H1 (cell line): ENCODE measurements at regions not wholly inside any gene's neighbourhood (a gene's known extent, or its start where the extent isn't known, plus 50 kb on each side); places are given as distances from the start of the nearest gene placed in this dataset.

Source experiments
- CTCF ChIA-PET: fragments of 300-600 bp; sonication (Branson Sonifier 250); formaldehyde crosslinking; loops from one replicate; lab custom pipeline; 2021; ENCODE audit not compliant: partially characterized antibody; lab: Charles Lee
- POLR2A ChIA-PET: fragments of 300-600 bp; sonication (Branson Sonifier 250); formaldehyde crosslinking; loops from one replicate; lab custom pipeline; 2021; ENCODE audit warnings: inconsistent platforms; ENCODE audit not compliant: partially characterized antibody; lab: Charles Lee
- DNase-seq, 2 experiments: peaks; one replicate each; pipeline versions ENCODE4 v3.0.0 to v3.0.0-alpha.2; 2010 to 2022; ENCODE audit warnings: low spot score in 2 of 2, low read depth in 1 of 2, mixed read lengths in 1 of 2
- FAIRE-seq: peaks from 2 replicates; lab custom pipeline; 2011; peaks lifted over from hg19 to GRCh38; lab: Jason Lieb, UNC
- H2AFZ ChIP-seq: 2 replicates; pipeline ENCODE4 v1.8.1; 2012; ENCODE audit warnings: low read length, inconsistent platforms
- H2AK5ac ChIP-seq: 2 replicates; pipeline ENCODE4 v1.6.1; 2013; ENCODE audit warnings: low read depth, low read length
- H2BK120ac ChIP-seq: replicated peaks from 2 replicates; pipeline ENCODE3; 2013; ENCODE audit warnings: low read depth, low read length, inconsistent platforms
- H2BK12ac ChIP-seq: 2 replicates; pipeline ENCODE4 v1.6.1; 2013; ENCODE audit warnings: low read depth, low read length
- H2BK15ac ChIP-seq: 2 replicates; pipeline ENCODE4 v1.6.1; 2013; ENCODE audit warnings: low read length
- H2BK20ac ChIP-seq: 2 replicates; pipeline ENCODE4 v1.6.1; 2013; ENCODE audit warnings: low read length
- H2BK5ac ChIP-seq: 2 replicates; pipeline ENCODE4 v1.6.1; 2013; ENCODE audit warnings: low read depth, low read length
- H3K14ac ChIP-seq: 2 replicates; pipeline ENCODE4 v1.6.1; 2013; ENCODE audit warnings: inconsistent platforms; ENCODE audit not compliant: insufficient read length
- H3K18ac ChIP-seq: 2 replicates; pipeline ENCODE4 v1.6.1; 2013; ENCODE audit warnings: low read length; ENCODE audit errors: extremely low read depth
- H3K23ac ChIP-seq: 2 replicates; pipeline ENCODE4 v1.6.1; 2013; ENCODE audit warnings: inconsistent platforms; ENCODE audit not compliant: insufficient read length
- H3K23me2 ChIP-seq: 2 replicates; pipeline ENCODE4 v1.6.1; 2013; ENCODE audit warnings: low read depth, low read length
- H3K27ac ChIP-seq: 2 replicates; pipeline ENCODE4 v1.6.1; 2011; ENCODE audit warnings: low read depth, low read length, inconsistent platforms
- H3K27me3 ChIP-seq, 4 experiments: replicated peaks in 1 of 4; 1 replicate in 1 of 4; 2 replicates in 3 of 4; pipeline versions ENCODE4 v1.6.1 to v1.8.1; 2011 to 2013; ENCODE audit warnings: low read length in 3 of 4, mild to moderate bottlenecking in 3 of 4, inconsistent platforms in 2 of 4, mixed read lengths in 2 of 4, moderate library complexity in 1 of 4; ENCODE audit not compliant: control insufficient read depth in 3 of 4, insufficient read depth in 3 of 4; ENCODE audit errors: extremely low read depth in 1 of 4
- H3K36me3 ChIP-seq, 4 experiments: 2 replicates each; pipeline versions ENCODE4 v1.6.1 to v1.8.1; 2011 to 2013; ENCODE audit warnings: mild to moderate bottlenecking in 4 of 4, low read length in 3 of 4, moderate library complexity in 2 of 4, control low read depth in 1 of 4, inconsistent platforms in 1 of 4; ENCODE audit not compliant: insufficient read depth in 4 of 4, control insufficient read depth in 2 of 4
- H3K4ac ChIP-seq: replicated peaks from 2 replicates; pipeline ENCODE3; 2013; ENCODE audit warnings: low read length, low read depth, mixed read lengths, inconsistent platforms; ENCODE audit not compliant: insufficient read length
- H3K4me1 ChIP-seq, 4 experiments: replicated peaks in 1 of 4; 1 replicate in 1 of 4; 2 replicates in 3 of 4; pipeline versions ENCODE4 v1.6.1 to v1.8.1; 2011 to 2013; ENCODE audit warnings: low read length in 3 of 4, inconsistent platforms in 2 of 4, mixed read lengths in 1 of 4; ENCODE audit not compliant: insufficient read depth in 4 of 4, control insufficient read depth in 3 of 4
- H3K4me2 ChIP-seq, 2 experiments: 2 replicates each; pipeline versions ENCODE4 v1.6.1 to v1.8.1; 2011 to 2013; ENCODE audit warnings: low read depth in 2 of 2, low read length in 2 of 2, control low read depth in 1 of 2, inconsistent platforms in 1 of 2, mild to moderate bottlenecking in 1 of 2; ENCODE audit not compliant: insufficient read depth in 1 of 2
- H3K4me3 ChIP-seq, 4 experiments: fragments of 200-600, 300-600 bp in 1 of 4; sonication (generic), shearing (Covaris generic), sonication (Bioruptor Twin) in 1 of 4; 2 replicates each; pipeline versions ENCODE4 v1.5.1 to v1.8.1; 2011 to 2016; ENCODE audit warnings: low read length in 4 of 4, low read depth in 3 of 4, control low read depth in 2 of 4, inconsistent platforms in 2 of 4, mild to moderate bottlenecking in 2 of 4, mixed read lengths in 1 of 4, moderate library complexity in 1 of 4; ENCODE audit not compliant: insufficient read depth in 2 of 4; ENCODE audit errors: extremely low read depth in 1 of 4
- H3K56ac ChIP-seq: replicated peaks from 2 replicates; pipeline ENCODE3; 2013; ENCODE audit warnings: low read depth, mild to moderate bottlenecking, mixed read lengths, low read length, inconsistent platforms; ENCODE audit not compliant: insufficient read length
- H3K79me1 ChIP-seq: 2 replicates; pipeline ENCODE4 v1.6.1; 2013; ENCODE audit warnings: low read depth, low read length, control low read depth
- H3K79me2 ChIP-seq, 2 experiments: 2 replicates each; pipeline versions ENCODE4 v1.6.1 to v1.8.1; 2012 to 2013; ENCODE audit warnings: low read length in 2 of 2, mild to moderate bottlenecking in 2 of 2, inconsistent platforms in 1 of 2; ENCODE audit not compliant: insufficient read depth in 2 of 2, control insufficient read depth in 1 of 2
- H3K9ac ChIP-seq, 4 experiments: replicated peaks in 1 of 4; 1 replicate in 1 of 4; 2 replicates in 3 of 4; pipeline versions ENCODE4 v1.6.1 to v1.8.1; 2011 to 2013; ENCODE audit warnings: low read depth in 3 of 4, low read length in 3 of 4, control low read depth in 2 of 4, mild to moderate bottlenecking in 2 of 4, moderate library complexity in 2 of 4, inconsistent platforms in 1 of 4; ENCODE audit errors: extremely low read depth in 1 of 4
- H3K9me3 ChIP-seq, 2 experiments: 2 replicates each; pipeline versions ENCODE4 v1.6.1 to v1.8.1; 2012 to 2013; ENCODE audit warnings: mild to moderate bottlenecking in 2 of 2, moderate library complexity in 2 of 2, control low read depth in 1 of 2, inconsistent platforms in 1 of 2, low read depth in 1 of 2, low read length in 1 of 2, mixed read lengths in 1 of 2; ENCODE audit not compliant: insufficient read depth in 2 of 2
- H4K20me1 ChIP-seq, 2 experiments: replicated peaks in 1 of 2; 2 replicates each; pipeline versions ENCODE3 to v1.8.1; 2011 to 2013; ENCODE audit warnings: inconsistent platforms in 2 of 2, low read length in 2 of 2, mild to moderate bottlenecking in 1 of 2; ENCODE audit not compliant: insufficient read depth in 2 of 2, control insufficient read depth in 1 of 2
- H4K5ac ChIP-seq: 2 replicates; pipeline ENCODE4 v1.6.1; 2013; ENCODE audit warnings: low read length, low read depth, mixed read lengths, inconsistent platforms; ENCODE audit not compliant: insufficient read length
- H4K8ac ChIP-seq: 2 replicates; pipeline ENCODE4 v1.8.0; 2013; ENCODE audit warnings: mild to moderate bottlenecking, moderate library complexity, low read length, inconsistent platforms; ENCODE audit not compliant: insufficient read depth; ENCODE audit errors: extremely low read depth
- H4K91ac ChIP-seq: replicated peaks from 2 replicates; pipeline ENCODE3; 2013; ENCODE audit warnings: low read length, mixed read lengths, inconsistent platforms; ENCODE audit not compliant: insufficient read length
- ASH2L ChIP-seq: fragments of 200-600, 300-600 bp; sonication (generic); IDR thresholded peaks from one replicate; pipeline ENCODE4 v1.7.1; 2017; ENCODE audit warnings: low read length
- CBX8 ChIP-seq: fragments of 300-800, 300-1000 bp; sonication (generic); IDR thresholded peaks from 2 replicates; pipeline ENCODE4 v1.7.1; 2016; ENCODE audit warnings: low read depth, low read length, borderline replicate concordance
- EZH2 ChIP-seq: fragments of 200-600 bp; sonication (generic); IDR thresholded peaks from 2 replicates; pipeline ENCODE4 v1.7.1; 2012; ENCODE audit warnings: low read depth, mild to moderate bottlenecking, moderate library complexity, low read length, inconsistent platforms; ENCODE audit not compliant: severe bottlenecking
- GABPA ChIP-seq: IDR thresholded peaks from 2 replicates; pipeline ENCODE4 v1.6.1; 2011; ENCODE audit warnings: mild to moderate bottlenecking, low read length, moderate library complexity, borderline replicate concordance; ENCODE audit not compliant: insufficient read depth
- JUN ChIP-seq: IDR thresholded peaks from 2 replicates; pipeline ENCODE4 v1.6.1; 2011; ENCODE audit warnings: low read depth, mild to moderate bottlenecking, improper control_type of control experiment, low read length
- RNF2 ChIP-seq: fragments of 200-900, 300-1000 bp; sonication (generic); IDR thresholded peaks from 2 replicates; pipeline ENCODE4 v1.7.1; 2016; ENCODE audit warnings: borderline replicate concordance, low read depth, mild to moderate bottlenecking, antibody characterized with exemption, low read length; ENCODE audit not compliant: poor library complexity, severe bottlenecking; ENCODE audit errors: missing control alignments
- SIN3A ChIP-seq, 2 experiments: IDR thresholded peaks in 1 of 2; conservative IDR thresholded peaks in 1 of 2; 2 replicates each; pipeline ENCODE4 v1.6.1; 2011 to 2012; ENCODE audit warnings: low read length in 2 of 2, improper control_type of control experiment in 1 of 2, low read depth in 1 of 2, mild to moderate bottlenecking in 1 of 2
- SIX5 ChIP-seq: IDR thresholded peaks from 2 replicates; pipeline ENCODE4 v1.6.1; 2011; ENCODE audit warnings: mild to moderate bottlenecking, low read depth, low read length
- TEAD4 ChIP-seq: IDR thresholded peaks from 2 replicates; pipeline ENCODE4 v1.6.1; 2012; ENCODE audit warnings: low read depth, low read length, inconsistent platforms, mixed read lengths
- TF ChIP-seq, protein P1 (sequence below), 3 experiments: IDR thresholded peaks; 1 replicate in 2 of 3; 2 replicates in 1 of 3; pipeline versions ENCODE4 v1.5.1 to v1.6.1; 2011; ENCODE audit warnings: low read length in 3 of 3, mild to moderate bottlenecking in 3 of 3, inconsistent platforms in 2 of 3, low read depth in 1 of 3, moderate library complexity in 1 of 3; ENCODE audit not compliant: insufficient read depth in 1 of 3; ENCODE audit errors: control extremely low read depth in 1 of 3

DNA sequence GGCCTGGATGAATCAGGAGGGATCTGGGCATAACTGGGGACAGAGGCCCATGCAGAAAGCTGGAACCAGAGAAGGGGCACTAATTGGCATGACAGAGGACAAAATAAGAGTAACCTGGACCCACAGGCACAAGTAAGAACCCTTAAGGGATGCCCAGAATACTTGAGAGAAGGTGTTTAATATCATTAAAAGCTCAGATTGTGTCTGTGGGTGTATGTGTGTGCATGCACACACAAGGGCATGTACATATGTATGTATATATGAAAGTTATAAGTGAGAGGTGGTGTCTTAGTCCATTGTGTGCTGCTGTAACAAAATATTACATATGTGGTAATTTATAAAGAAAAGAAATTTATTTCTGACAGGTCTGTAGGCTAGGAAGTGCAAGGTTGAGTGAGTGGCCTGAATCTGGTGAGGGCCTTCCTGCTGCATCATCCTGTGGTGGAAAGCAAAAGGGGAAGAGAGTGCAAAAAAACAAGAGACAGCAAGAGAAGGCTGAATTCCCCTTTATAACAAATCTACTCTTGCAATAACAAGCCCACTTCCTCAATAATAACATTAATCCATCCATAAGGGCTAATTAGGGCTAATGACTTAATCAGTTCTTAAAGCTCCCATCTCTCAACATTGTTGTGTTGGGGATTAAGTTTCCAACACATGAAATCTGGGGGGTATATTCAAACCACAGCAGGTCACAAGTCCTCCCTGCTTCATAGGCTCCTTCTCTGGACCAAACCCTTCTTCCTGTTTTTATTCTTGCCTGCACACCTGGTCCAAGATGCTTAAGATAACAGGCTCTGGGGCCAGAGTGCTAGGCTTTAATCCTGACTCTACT is 68.3 kb upstream of the POU2AF2 start:
- Histone ChIP-seq H3K27ac (no peak overlapping the region), H4K20me1 (no peaks in the 10 kb centered on the region), H3K4me1 (no peaks in the 10 kb centered on the region), H3K23ac (no peak overlapping the region), H4K8ac (no peak overlapping the region), H4K5ac (no peak overlapping the region), H2BK5ac (no peak overlapping the region), H2BK20ac (no peak overlapping the region), H3K79me2 (no peaks in the 10 kb centered on the region), H3K9ac (no peak overlapping the region), H3K14ac (no peak overlapping the region), H3K79me1 (no peaks in the 10 kb centered on the region), H3K4ac (no peak overlapping the region), H4K91ac (no peak overlapping the region), H2BK15ac (no peak overlapping the region), H3K4me2 (no peak overlapping the region), H2BK120ac (no peak overlapping the region), H2AK5ac (no peak overlapping the region), H3K27me3 (no peaks in the 10 kb centered on the region), H3K23me2 (no peaks in the 10 kb centered on the region; the same call in 1 of the 2 replicates), H3K18ac (no peak overlapping the region), H3K36me3 (no peaks in the 10 kb centered on the region), H2BK12ac (no peak overlapping the region), H3K9me3 (no peaks in the 10 kb centered on the region), H2AFZ (no peak overlapping the region), H3K56ac (no peak overlapping the region), H3K4me3 (no peak overlapping the region)
- ChIA-PET POLR2A (no interaction called here), CTCF (interaction anchor here (1.5 kb wide), 1 partner anchor 45 kb away, joined by 3 read pairs; no protein-coding TSS in a partner anchor)
- no peak for DNase-seq
- no peak for FAIRE-seq
- TF ChIP-seq SIX5 (no peak), CBX8 (no peak), SIN3A (conservative IDR thresholded peaks at IDR 0.05 in 1 of 2, IDR thresholded peaks at IDR 0.05 in 1 of 2; ENCODE audit: low read depth in 1 of 2, low read length in 2 of 2) (no peak), GABPA (no peak), ASH2L (no peak), TEAD4 (no peak), RNF2 (no peak), EZH2 (no peak), JUN (no peak)
- TF ChIP-seq, protein P1, sequence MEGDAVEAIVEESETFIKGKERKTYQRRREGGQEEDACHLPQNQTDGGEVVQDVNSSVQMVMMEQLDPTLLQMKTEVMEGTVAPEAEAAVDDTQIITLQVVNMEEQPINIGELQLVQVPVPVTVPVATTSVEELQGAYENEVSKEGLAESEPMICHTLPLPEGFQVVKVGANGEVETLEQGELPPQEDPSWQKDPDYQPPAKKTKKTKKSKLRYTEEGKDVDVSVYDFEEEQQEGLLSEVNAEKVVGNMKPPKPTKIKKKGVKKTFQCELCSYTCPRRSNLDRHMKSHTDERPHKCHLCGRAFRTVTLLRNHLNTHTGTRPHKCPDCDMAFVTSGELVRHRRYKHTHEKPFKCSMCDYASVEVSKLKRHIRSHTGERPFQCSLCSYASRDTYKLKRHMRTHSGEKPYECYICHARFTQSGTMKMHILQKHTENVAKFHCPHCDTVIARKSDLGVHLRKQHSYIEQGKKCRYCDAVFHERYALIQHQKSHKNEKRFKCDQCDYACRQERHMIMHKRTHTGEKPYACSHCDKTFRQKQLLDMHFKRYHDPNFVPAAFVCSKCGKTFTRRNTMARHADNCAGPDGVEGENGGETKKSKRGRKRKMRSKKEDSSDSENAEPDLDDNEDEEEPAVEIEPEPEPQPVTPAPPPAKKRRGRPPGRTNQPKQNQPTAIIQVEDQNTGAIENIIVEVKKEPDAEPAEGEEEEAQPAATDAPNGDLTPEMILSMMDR (IDR thresholded peaks at IDR 0.05; ENCODE audit: control extremely low read depth in 1 of 3, insufficient read depth in 1 of 3, low read depth in 1 of 3, low read length in 3 of 3) = no peak
